Limb (tissue), 2 donors: ENCODE measurements at regions not wholly inside any gene's neighbourhood (a gene's known extent, or its start where the extent isn't known, plus 50 kb on each side); places are given as distances from the start of the nearest gene placed in this dataset.
"Not testable (repeated sequence)": the region's sequence is repeated elsewhere in the genome, so short reads cannot be mapped to it uniquely, and the experiment has no call there.

Source experiments
- DNase-seq, 2 donors: peaks; one replicate each; pipeline ENCODE4 v3.0.0-alpha.2; 2016; ENCODE audit errors: extremely low spot score in 2 of 2

DNA sequence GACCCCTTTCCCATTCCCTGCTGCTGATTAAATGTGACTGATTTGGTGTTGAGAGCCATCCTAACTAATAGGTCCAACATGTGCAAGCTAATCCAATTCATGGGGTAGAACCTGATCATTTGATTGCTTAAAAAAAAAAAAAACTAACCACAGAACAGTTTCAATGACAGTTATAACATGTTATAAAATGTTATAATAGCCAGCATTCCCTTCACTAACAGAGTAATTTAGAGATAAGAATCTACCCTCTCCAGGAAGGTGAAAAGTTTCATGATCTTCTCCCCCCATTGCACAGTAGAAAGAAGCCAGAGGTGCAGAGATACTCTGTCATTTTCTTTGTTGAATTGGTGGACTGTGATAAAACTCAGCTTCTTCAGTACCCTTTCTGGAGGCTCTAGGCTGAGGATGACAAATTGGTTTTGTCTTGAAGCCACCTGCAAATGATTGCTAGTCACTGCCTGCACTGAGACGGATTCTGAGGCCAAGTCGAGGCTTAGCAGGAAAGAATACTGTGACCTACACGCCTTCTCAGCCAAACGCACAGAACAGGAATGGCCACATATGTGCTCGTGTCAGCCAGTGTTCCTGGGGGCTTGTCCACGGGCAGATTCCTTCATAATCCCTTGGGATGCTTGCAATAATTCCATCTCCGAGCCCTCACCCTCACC is 215.7 kb upstream of the IRF2BP2 start:
- no peak for DNase-seq

GRCh38 chr1:234824836-234825235 is 214.9 kb upstream of the IRF2BP2 start:
- DNase-seq: not testable (repeated sequence)

- no peak for DNase-seq
Measured at GRCh38 chr1:234823191-234824176, 213.5 kb upstream of the IRF2BP2 start.

DNA sequence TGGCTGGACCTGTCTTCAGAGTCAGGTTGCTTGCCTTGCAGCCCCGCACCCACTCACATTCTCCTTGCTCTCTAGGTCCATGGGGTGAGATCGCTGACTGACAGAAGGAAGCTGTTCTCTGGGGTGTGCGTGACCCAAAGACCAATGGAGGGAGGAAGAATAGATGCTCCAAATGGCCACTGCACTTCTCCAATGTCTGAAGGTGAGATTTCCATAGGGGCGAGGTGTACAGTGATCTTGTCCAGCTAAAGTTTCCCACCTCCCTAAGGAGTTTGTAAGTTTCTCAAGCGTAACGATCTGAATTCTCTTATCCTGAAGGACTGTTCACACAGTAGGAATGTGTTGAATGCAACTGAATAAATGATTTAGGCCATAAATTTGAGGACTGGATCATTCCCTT is 211.9 kb upstream of the IRF2BP2 start:
- no peak for DNase-seq

DNA sequence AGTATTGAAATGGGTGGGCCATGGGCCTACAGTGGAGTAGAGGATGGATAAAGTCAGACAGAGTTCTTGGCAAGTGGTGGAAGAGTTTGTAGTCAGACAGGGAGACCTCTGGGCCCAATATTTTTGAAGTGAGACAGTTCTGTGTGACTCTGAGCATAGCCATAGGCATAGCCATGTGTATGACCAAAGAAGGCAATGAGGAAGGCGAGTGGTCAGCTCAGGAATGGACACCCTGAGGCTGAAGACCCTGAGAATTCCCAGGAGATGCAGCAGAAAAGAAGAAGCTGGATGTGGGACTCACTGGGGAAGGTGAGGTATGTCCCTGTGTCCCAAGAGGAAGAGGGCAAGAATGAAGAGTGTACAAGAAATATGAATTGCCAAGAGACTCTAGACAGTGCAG is 210.6 kb upstream of the IRF2BP2 start:
- DNase-seq: no peak

- DNase-seq: not testable (repeated sequence)
Measured at GRCh38 chr1:234819845-234820244, 209.9 kb upstream of the IRF2BP2 start.

- DNase-seq: not testable (repeated sequence)
Measured at GRCh38 chr1:234818040-234818387, 208.0 kb upstream of the IRF2BP2 start.

DNA sequence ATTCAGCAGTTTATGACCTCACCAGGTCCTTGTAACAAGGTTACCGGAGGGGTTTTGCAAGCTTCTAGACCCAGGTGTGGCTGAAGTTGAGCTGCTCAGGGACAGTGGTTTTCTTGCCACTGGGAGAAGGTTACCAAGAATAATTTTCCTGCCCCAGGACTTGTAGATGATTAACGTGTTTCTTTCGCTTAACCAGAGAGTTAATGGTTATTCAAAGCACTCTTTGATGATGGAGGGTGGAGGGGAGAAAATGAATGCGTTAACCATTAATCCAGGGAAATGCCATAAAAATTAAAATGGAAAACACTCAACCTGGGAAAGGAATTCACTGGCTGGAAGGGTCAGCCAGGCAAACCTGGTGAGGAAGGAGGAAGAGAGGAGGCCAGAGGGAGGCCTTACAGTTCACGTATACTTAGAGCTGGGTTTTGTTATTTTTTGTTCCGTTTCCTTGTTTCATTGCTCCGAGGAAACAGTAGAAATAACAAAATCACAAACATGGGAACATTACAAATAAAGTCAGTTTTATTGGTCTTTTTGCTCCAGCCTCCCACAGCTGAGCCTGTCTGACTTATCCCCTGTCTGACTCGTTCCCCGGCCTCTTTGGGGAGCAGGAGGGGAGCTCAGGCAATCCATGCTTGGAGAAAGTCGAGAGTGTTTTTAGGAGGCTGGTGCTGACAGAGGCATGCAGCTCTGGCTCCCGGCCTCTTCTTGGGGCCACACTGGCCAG is 207.5 kb upstream of the IRF2BP2 start:
- not testable (repeated sequence) for DNase-seq

DNA sequence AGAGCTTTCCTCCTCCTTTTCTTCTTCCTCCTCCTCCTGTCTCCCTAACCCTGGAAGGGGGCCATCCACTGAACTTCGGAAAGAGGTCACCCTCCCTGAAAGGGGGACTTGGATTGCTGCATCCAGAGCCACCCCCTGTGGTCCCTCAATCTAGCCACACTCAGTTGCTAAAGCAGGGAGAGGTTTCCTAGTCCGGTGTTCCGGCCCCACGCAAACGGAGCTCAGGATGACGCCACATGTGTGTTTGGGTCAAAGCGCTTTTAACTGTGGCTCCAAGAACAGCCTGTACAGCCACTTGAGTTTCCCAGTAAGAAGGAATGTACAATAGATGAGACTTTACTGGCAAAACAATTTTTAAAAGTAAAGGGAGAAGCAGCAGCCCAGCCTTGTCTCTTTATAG is 206.9 kb upstream of the IRF2BP2 start:
- not testable (repeated sequence) for DNase-seq

DNA sequence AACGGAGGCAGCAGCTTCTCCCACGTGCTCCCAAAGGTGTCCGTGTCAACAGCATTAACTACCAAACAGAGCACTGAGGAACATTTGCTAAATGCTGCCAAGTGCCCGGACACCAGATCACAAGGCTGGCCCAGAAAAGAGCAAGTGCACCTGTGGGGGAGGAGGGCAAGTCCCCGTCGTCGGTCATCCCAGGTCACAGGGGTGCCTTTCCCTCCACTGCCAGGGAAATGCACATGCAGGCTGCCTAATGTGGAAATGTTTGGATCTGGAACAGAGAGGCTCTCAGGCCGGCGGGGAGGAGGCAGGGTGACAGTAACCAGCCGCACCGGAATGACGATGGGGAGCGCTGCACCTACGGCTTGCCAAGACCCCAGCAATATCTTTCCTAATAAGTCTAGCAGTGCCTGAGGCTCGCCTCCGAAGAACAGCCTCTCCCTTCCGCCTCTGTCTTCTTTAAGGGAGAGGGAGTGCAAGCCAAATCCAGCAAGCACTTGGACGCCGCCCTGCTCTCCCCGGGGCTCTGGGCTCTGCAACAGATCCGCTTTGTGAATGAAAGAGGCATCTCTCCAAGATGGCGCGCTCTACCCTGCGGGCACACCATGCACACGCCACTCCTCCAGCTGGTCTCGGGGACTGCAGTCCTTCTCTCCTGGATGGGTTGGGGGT is 206.3 kb upstream of the IRF2BP2 start:
- not testable (repeated sequence) for DNase-seq

- DNase-seq: not testable (repeated sequence)
Measured at GRCh38 chr1:234815295-234815815, 205.4 kb upstream of the IRF2BP2 start.

DNA sequence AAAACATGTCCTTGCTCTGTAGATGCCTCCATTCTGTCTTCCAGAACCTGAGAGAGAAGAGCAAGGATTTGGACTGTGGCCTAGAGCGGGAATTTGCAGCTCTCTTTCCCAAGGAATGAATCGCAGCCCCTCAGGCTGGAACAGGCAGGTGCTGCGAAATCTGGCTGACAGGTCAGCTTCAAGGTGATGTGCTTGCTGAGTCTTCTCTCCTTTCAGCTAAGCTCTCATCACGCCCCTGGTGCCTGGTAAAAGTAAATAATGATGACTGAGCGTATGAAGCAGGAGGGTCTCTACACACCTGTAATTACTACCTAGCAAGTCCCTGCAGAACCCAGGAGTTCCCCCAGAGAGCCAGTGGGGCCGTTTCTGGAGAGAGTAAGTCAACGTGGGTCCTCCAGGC is 204.3 kb upstream of the IRF2BP2 start:
- not testable (repeated sequence) for DNase-seq

DNA sequence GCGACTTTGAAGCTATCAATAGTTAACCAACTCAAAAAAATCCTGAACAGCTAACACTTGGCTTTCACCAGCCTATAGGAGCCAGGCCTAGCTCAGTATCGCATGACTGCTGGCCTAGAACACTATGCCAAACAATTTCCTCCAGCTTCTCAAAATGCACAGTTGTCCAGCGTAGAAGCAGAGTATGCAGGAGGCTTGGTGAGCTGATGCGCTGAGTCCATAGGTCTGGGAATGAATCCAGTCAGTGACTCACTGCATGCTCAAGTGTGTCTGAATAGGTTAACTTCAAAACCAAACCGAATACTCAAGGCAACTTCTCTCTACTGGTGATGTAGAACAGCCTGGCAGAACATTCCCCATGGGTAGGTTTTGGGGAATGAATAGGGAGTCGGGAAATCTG is 201.8 kb upstream of the IRF2BP2 start:
- DNase-seq: not testable (repeated sequence)

DNA sequence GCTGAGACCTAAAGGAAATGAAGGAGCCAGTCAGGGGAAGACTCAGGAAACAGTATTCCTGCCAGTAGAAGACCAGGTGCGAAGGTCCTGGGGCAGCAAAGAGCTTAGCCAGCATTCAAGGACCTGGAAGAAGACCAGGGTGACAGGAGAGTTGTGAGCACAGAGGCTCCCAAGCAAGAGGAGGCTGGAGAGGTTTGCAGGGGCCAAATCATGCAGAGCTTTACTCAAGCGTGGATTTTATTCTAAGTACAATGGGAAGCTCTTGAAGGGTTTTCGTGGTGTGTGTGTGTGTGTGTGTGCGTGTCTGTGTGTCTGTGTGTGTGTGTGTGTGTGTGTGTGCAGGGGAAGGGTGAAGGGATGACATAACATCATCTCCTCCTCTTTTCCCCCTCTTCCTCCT is 200.7 kb upstream of the IRF2BP2 start:
- not testable (repeated sequence) for DNase-seq

DNA sequence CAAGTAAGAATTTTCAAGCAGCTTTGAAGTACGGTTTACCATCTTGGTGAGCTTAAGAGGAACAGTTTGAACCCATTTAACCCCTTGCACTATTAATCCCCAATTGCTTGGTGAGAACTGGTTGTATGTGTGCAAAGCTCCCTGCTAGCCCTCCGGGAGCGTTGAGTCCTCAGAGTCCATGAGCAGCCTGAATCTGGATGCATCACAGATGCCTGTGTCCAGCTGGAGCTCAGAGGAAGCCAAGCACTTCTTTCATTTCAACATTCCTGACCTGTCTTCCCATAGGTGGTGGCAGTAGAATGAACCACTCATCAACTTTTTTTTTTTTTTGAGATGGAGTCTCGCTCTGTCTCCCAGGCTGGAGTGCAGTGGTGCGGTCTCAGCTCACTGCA is 199.9 kb upstream of the IRF2BP2 start:
- DNase-seq: not testable (repeated sequence)

GRCh38 chr1:234808943-234809853 is 199.2 kb upstream of the IRF2BP2 start:
- not testable (repeated sequence) for DNase-seq

DNA sequence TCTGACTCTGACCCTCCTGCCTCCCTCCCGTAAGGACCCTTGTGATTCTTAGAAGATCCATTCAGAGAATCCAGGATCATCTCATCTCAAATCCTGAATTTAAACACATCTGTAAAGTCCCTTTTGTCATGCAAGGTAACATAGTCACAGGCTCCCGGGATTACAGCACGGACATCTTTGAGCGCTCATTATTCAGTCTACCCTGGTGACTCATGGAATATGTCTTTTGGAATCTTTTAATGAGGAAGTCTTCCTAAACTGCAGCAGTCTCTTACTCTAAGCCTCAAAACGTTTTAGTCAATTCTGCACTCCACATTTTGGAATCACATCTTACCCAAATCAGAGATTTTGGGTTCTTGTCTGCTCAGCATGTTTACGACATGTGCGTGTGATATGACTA is 198.5 kb upstream of the IRF2BP2 start:
- DNase-seq: not testable (repeated sequence)

DNA sequence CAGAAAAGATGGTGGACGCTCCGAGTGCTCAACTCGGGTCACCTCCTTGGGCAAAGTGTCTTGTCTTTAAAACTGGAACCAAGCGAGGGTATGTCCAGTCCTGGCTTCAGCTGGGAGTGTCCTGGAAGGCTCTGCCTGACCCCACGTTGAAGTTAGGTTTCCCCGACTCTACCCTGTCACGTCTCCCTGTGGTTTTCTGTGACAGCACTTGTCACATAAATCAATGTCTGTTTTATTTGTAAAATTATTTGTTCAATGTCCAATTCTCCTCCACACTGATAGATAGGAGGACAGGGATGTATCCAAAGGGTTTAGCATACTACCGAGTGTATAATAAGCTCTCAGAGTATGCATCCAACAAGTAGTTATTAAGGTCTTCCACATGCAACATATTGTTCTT is 197.7 kb upstream of the IRF2BP2 start:
- DNase-seq: not testable (repeated sequence)

DNA sequence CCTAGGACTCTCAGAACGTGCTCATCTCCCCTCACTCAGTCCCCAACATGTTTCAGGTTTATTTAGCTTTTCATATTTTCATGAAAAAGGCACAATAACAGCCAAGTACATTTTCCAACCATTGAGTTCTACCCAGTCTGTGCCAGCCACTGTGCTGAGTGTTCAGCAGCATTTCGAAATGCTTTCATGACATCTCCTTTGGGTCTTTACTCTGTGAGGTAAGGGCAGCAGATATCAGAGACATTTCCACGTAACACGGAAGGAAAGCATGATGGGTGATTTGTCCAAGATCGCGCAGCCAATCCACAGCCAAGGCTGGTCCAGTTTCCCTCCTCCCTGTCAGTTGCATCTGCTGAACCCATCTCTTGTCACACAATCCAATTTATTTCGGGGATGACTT is 192.6 kb upstream of the IRF2BP2 start:
- DNase-seq: not testable (repeated sequence)

- DNase-seq: not testable (repeated sequence)
Measured at GRCh38 chr1:234801636-234802035, 191.7 kb upstream of the IRF2BP2 start.
